Heart left ventricle (tissue), 13 donors: ENCODE measurements at regions not wholly inside any gene's neighbourhood (a gene's known extent, or its start where the extent isn't known, plus 50 kb on each side); places are given as distances from the start of the nearest gene placed in this dataset.

Experiments used
- POLR2A ChIP-seq, 2 donors: fragments of 450-650 bp; IDR thresholded peaks; one replicate each; pipeline ENCODE4 v1.6.1; 2017; ENCODE audit warnings: antibody characterized with exemption in 2 of 2, mild to moderate bottlenecking in 2 of 2, moderate library complexity in 2 of 2
- TF ChIP-seq, protein P1 (sequence below), 12 donors: fragments of 200-600 bp; sonication (generic) in 4 of 12; IDR thresholded peaks; one replicate each; pipeline versions ENCODE4 v1.5.0 to v1.8.0; 2018 to 2022; ENCODE audit warnings: antibody characterized with exemption in 12 of 12, mild to moderate bottlenecking in 5 of 12
- donor health status: ischemic (EF 13 %, LVEDD 7.1; RV severe dilation, severe dysfunction).
- donor health status: DM: no; HTN: yes; CAD: no.
- donor health status: DM: no; HTN: no; CAD: no.
- donor health status: ischemic (EF 25% LVEDD 6.9; RV normal size, moderate dysfunction).
- donor health status: ischemic (EF 25% LVEDD 5.7; RV mildly dilated, moderate dysfunction).
- donor health status: ischemic (EF 35%, LVEDD 5.7; RV mildly dilated, moderate dysfunction).
- donor health status: nonischemic (EF 11% LVEDD 7.7; RV severe dilation, severe dysfunction).
- donor health status: DM: yes; HTN: yes; CAD: no.
- donor health status: PGD.
- donor health status: ischemic (EF 29% LVEDD 5.4; RV normal size, mild dysfunction).
- donor health status: nonischemic (EF 23%, LVEDD 6.1; RV moderate dilation, normal function).

DNA sequence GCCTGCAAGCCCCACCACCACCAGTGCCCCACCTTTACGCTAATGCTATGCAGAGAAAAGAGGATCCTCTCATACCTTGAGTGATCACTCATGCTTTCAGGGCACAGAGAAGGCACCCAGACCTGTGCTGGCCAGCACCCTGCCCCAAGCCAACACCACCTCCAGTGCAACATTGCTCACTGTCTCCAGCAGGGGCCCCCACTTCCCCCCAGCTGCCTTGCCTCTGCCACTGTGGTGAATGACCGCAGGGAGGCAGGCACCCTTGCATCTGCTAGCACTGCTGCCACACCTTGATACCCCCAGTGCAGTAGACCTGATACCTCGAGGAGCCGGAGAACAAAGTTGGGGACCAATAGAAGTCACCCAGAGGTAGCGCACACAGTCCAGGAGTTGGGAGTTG lies 139.2 kb upstream of the PLN start:
- no peak for TF ChIP-seq POLR2A (IDR thresholded peaks at IDR 0.05)
- TF ChIP-seq, protein P1, sequence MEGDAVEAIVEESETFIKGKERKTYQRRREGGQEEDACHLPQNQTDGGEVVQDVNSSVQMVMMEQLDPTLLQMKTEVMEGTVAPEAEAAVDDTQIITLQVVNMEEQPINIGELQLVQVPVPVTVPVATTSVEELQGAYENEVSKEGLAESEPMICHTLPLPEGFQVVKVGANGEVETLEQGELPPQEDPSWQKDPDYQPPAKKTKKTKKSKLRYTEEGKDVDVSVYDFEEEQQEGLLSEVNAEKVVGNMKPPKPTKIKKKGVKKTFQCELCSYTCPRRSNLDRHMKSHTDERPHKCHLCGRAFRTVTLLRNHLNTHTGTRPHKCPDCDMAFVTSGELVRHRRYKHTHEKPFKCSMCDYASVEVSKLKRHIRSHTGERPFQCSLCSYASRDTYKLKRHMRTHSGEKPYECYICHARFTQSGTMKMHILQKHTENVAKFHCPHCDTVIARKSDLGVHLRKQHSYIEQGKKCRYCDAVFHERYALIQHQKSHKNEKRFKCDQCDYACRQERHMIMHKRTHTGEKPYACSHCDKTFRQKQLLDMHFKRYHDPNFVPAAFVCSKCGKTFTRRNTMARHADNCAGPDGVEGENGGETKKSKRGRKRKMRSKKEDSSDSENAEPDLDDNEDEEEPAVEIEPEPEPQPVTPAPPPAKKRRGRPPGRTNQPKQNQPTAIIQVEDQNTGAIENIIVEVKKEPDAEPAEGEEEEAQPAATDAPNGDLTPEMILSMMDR (IDR thresholded peaks at IDR 0.05) = no peak
